Activated T-cell treated with anti-CD3 and anti-CD28 coated beads, Interleukin-2, amount 50 U/mL, for 48 hours (primary cell): ENCODE measurements at regions not wholly inside any gene's neighbourhood (a gene's known extent, or its start where the extent isn't known, plus 50 kb on each side); places are given as distances from the start of the nearest gene placed in this dataset.

ENCODE experiments used
- DNase-seq, 2 experiments: peaks; one replicate each; pipeline ENCODE4 v3.0.0-alpha.2; 2020

GRCh38 chr9:16347886-16348285 is 522.6 kb downstream of the BNC2 start:
- no peak for DNase-seq

- no peak for DNase-seq
Measured at GRCh38 chr9:16348531-16348930, 521.9 kb downstream of the BNC2 start.

GRCh38 chr9:16352251-16352650 is 518.2 kb downstream of the BNC2 start:
- no peak for DNase-seq

- no peak for DNase-seq
Measured at GRCh38 chr9:16352791-16353401, 517.6 kb downstream of the BNC2 start.

GRCh38 chr9:16356196-16356765 is 514.2 kb downstream of the BNC2 start:
- no peak for DNase-seq

- DNase-seq = no peak
Measured at GRCh38 chr9:16357828-16358227, 512.6 kb downstream of the BNC2 start.

GRCh38 chr9:16358751-16359150 is 511.7 kb downstream of the BNC2 start:
- DNase-seq = no peak
